ENCODE measurements at regions not wholly inside any gene's neighbourhood (a gene's known extent, or its start where the extent isn't known, plus 50 kb on each side); places are given as distances from the start of the nearest gene placed in this dataset.
A peak's percentile ranks its signal among the peaks of the same experiment; 100 is the strongest.

- FAIRE-seq (no peak), DNase-seq (no peak)
- Histone ChIP-seq H3K27me3 (ENCODE audit: control insufficient read depth, insufficient read depth, low read length) (no peaks in the 10 kb centered on the region), H3K4me3 (ENCODE audit: low read length in 3 of 3) (no peak overlapping the region), H3K9me3 (ENCODE audit: control insufficient read depth in 2 of 3, insufficient read depth in 1 of 3, low read length in 3 of 3) (no peaks in the 10 kb centered on the region), H3K27ac (ENCODE audit: low read depth in 2 of 2, low read length in 2 of 2) (no peak overlapping the region), H3K36me3 (ENCODE audit: control insufficient read depth in 2 of 3, insufficient read depth in 3 of 3, low read length in 3 of 3) (no peaks in the 10 kb centered on the region), H3K4me1 (ENCODE audit: control insufficient read depth in 2 of 3, insufficient read depth in 2 of 3, low read depth in 1 of 3, low read length in 3 of 3) (peaks cover 0 to 6% (median 0%) of the 10 kb centered on the region in 3 donors), H3K9ac (ENCODE audit: low read length in 3 of 3) (no peak overlapping the region)
- TF ChIP-seq CTCF (IDR thresholded peaks at IDR 0.05; ENCODE audit: borderline replicate concordance, extremely low read depth, insufficient read depth), result no peak
- intact Hi-C loops (cut with DNase I), result no loop called here
These were observed 154.6 kb upstream of the NPVF start for GRCh38 chr7:25382869-25383268.

- no peak overlapping the region for H3K9ac ChIP-seq (ENCODE audit: low read length in 3 of 3)
- H3K27ac ChIP-seq (ENCODE audit: low read depth in 2 of 2, low read length in 2 of 2), result no peak overlapping the region
- TF ChIP-seq CTCF (IDR thresholded peaks at IDR 0.05; ENCODE audit: borderline replicate concordance, extremely low read depth, insufficient read depth), result no peak
- no peaks in the 10 kb centered on the region for H3K36me3 ChIP-seq (ENCODE audit: control insufficient read depth in 2 of 3, insufficient read depth in 3 of 3, low read length in 3 of 3)
- H3K9me3 ChIP-seq (ENCODE audit: control insufficient read depth in 2 of 3, insufficient read depth in 1 of 3, low read length in 3 of 3), result no peaks in the 10 kb centered on the region
- intact Hi-C loops (cut with DNase I), result no loop called here
- DNase-seq (no peak), FAIRE-seq (no peak)
- peaks cover 0 to 6% (median 0%) of the 10 kb centered on the region in 3 donors for H3K4me1 ChIP-seq (ENCODE audit: control insufficient read depth in 2 of 3, insufficient read depth in 2 of 3, low read depth in 1 of 3, low read length in 3 of 3)
- no peaks in the 10 kb centered on the region for H3K27me3 ChIP-seq (ENCODE audit: control insufficient read depth, insufficient read depth, low read length)
- H3K4me3 ChIP-seq (ENCODE audit: low read length in 3 of 3), result no peak overlapping the region
These were observed 155.1 kb upstream of the NPVF start for GRCh38 chr7:25383402-25383801.

- Histone ChIP-seq H3K4me3 (ENCODE audit: low read length in 3 of 3) (no peak overlapping the region), H3K36me3 (ENCODE audit: control insufficient read depth in 2 of 3, insufficient read depth in 3 of 3, low read length in 3 of 3) (no peaks in the 10 kb centered on the region), H3K9ac (ENCODE audit: low read length in 3 of 3) (no peak overlapping the region), H3K27ac (ENCODE audit: low read depth in 2 of 2, low read length in 2 of 2) (no peak overlapping the region), H3K27me3 (ENCODE audit: control insufficient read depth, insufficient read depth, low read length) (no peaks in the 10 kb centered on the region), H3K4me1 (ENCODE audit: control insufficient read depth in 2 of 3, insufficient read depth in 2 of 3, low read depth in 1 of 3, low read length in 3 of 3) (peaks cover 0 to 8% (median 0%) of the 10 kb centered on the region in 3 donors), H3K9me3 (ENCODE audit: control insufficient read depth in 2 of 3, insufficient read depth in 1 of 3, low read length in 3 of 3) (no peaks in the 10 kb centered on the region)
- TF ChIP-seq CTCF (IDR thresholded peaks at IDR 0.05; ENCODE audit: borderline replicate concordance, extremely low read depth, insufficient read depth), result no peak
- FAIRE-seq (no peak), DNase-seq (peak in 4 of 5 donors; percentile 36 to 76 (median 56))
- intact Hi-C loops (cut with DNase I), result loop anchor here (5.0 kb wide), 1 partner anchor 128 kb away; no protein-coding TSS in a partner anchor
These were observed 156.7 kb upstream of the NPVF start for GRCh38 chr7:25384788-25385505.

All from kidney (tissue), 13 donors.